Suppressor macrophage treated with lipopolysaccharide for 4 hours (primary cell): ENCODE measurements at regions not wholly inside any gene's neighbourhood (a gene's known extent, or its start where the extent isn't known, plus 50 kb on each side); places are given as distances from the start of the nearest gene placed in this dataset.
"Not testable (repeated sequence)": the region's sequence is repeated elsewhere in the genome, so short reads cannot be mapped to it uniquely, and the experiment has no call there.

Experiments
- DNase-seq: peaks from one replicate; pipeline ENCODE4 v3.0.0-alpha.2; 2020

- DNase-seq = peak; percentile 81
These were observed 145.1 kb upstream of the RMP24 start for GRCh38 chr18:35827275-35827902.

- DNase-seq = peak; percentile 20
These were observed 144.6 kb upstream of the RMP24 start for GRCh38 chr18:35827903-35828275.

- no peak for DNase-seq
These were observed 143.9 kb upstream of the RMP24 start for GRCh38 chr18:35828591-35828990.

- DNase-seq = peak; percentile 27
These were observed 137.1 kb upstream of the RMP24 start for GRCh38 chr18:35835366-35835765.

- DNase-seq = peak; percentile 88
These were observed 136.6 kb upstream of the RMP24 start for GRCh38 chr18:35835833-35836232.

- no peak for DNase-seq
These were observed 135.5 kb upstream of the RMP24 start for GRCh38 chr18:35836932-35837331.

- no peak for DNase-seq
These were observed 134.5 kb upstream of the RMP24 start for GRCh38 chr18:35837922-35838496.

GRCh38 chr18:35841283-35841682 lies 131.2 kb upstream of the RMP24 start:
- DNase-seq = no peak

GRCh38 chr18:35842536-35842935 lies 129.9 kb upstream of the RMP24 start:
- peak; percentile 56 for DNase-seq

- DNase-seq = not testable (repeated sequence)
These were observed 124.2 kb upstream of the RMP24 start for GRCh38 chr18:35848321-35848720.

- not testable (repeated sequence) for DNase-seq
These were observed 123.2 kb upstream of the RMP24 start for GRCh38 chr18:35849241-35849640.

GRCh38 chr18:35851286-35851970 lies 121.1 kb upstream of the RMP24 start:
- DNase-seq = no peak

GRCh38 chr18:35852786-35853185 lies 119.7 kb upstream of the RMP24 start:
- no peak for DNase-seq

GRCh38 chr18:35854095-35854494 lies 118.4 kb upstream of the RMP24 start:
- no peak for DNase-seq

GRCh38 chr18:35856178-35856577 lies 116.3 kb upstream of the RMP24 start:
- no peak for DNase-seq

GRCh38 chr18:35856721-35857120 lies 115.8 kb upstream of the RMP24 start:
- not testable (repeated sequence) for DNase-seq

- DNase-seq = not testable (repeated sequence)
These were observed 114.9 kb upstream of the RMP24 start for GRCh38 chr18:35857581-35857980.

- DNase-seq = no peak
These were observed 110.9 kb upstream of the RMP24 start for GRCh38 chr18:35861367-35862118.

GRCh38 chr18:35862119-35862640 lies 110.3 kb upstream of the RMP24 start:
- DNase-seq = no peak

GRCh38 chr18:35864916-35865315 lies 107.6 kb upstream of the RMP24 start:
- no peak for DNase-seq

- DNase-seq = peak; percentile 11
These were observed 103.6 kb upstream of the RMP24 start for GRCh38 chr18:35868915-35869314.

- no peak for DNase-seq
These were observed 101.1 kb upstream of the RMP24 start for GRCh38 chr18:35871337-35871736.

- no peak for DNase-seq
These were observed 96.9 kb upstream of the RMP24 start for GRCh38 chr18:35875566-35875965.
